ENCODE measurements at regions not wholly inside any gene's neighbourhood (a gene's known extent, or its start where the extent isn't known, plus 50 kb on each side); places are given as distances from the start of the nearest gene placed in this dataset.
A peak's percentile ranks its signal among the peaks of the same experiment; 100 is the strongest.

DNA sequence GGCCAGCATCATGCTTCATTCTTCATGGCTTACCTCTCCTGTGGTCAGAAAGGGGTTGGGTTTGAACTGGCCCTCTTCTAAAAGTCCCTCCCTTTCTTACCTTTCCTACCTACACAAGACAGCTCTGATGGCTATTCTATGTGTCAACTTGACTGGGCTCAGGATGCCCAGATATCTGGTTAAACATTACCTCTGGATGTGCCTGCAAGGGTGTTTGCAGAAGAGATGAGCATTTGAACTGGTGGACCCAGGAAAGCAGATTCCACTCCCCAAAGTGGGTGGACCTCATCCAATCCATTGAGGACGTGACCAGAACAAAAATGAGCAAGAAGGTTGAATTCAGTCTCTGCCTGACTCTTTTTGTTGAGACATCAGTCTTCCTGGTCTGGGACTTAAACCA, 79.0 kb upstream of the TCF7L2 start:
- DNase-seq (ENCODE audit: low spot score): no peak

DNA sequence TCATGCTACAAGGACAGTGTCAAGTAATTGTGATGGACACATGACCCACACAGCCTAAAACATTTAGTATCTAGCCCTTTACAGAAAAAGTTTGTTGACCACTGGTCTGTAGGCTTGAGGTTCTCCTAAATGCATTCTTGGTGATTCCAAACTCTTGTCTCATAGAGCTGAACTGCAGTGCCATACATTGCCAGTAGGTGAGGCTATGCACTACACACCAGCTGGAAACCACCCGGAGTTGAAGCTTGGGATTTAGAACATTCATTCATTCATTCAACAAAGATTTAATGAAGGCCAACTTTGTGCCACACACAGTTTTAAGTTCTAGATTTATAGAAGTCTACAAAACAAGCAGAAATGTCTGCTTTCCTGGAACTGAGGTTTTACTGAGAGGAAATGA, 77.3 kb upstream of the TCF7L2 start:
- DNase-seq (ENCODE audit: low spot score): no peak

DNA sequence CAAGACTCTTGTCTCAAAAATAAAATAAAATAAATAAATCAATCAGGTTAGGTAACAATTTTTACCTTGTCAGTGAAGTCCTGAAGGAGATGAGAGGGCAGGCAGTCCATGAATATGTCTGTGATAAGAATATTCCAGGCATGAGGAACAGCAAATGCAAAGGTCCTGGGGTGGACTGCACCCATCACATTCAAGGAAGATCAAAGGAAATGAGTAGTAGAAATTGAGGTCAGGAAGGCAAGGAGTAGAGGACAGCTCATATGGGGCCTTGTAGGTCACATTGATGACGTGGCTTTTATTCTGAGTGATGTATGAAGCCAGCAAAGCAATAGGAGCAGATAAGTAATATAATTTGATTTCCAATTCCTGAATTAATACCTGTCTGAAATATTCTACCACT, 76.5 kb upstream of the TCF7L2 start:
- DNase-seq (ENCODE audit: low spot score): no peak

DNA sequence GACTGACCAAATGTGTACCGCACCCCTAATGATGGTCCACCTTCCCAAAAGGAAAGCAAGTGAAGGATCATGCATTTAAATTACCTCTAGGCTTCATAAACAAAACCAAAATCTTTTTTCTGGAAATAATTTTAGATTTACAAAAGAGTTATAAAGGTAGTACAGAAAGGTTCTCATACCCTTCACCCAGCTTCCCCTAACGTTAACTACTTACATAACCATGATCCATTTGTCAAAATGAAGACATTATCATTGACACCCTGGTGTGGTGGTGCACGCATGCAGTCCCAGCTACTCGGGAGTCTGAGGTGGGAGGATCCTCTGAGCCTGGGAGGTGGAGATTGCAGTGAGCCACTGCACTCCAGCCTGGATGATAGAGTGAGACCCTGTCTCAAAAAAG, 75.1 kb upstream of the TCF7L2 start:
- no peak for DNase-seq (ENCODE audit: low spot score)

DNA sequence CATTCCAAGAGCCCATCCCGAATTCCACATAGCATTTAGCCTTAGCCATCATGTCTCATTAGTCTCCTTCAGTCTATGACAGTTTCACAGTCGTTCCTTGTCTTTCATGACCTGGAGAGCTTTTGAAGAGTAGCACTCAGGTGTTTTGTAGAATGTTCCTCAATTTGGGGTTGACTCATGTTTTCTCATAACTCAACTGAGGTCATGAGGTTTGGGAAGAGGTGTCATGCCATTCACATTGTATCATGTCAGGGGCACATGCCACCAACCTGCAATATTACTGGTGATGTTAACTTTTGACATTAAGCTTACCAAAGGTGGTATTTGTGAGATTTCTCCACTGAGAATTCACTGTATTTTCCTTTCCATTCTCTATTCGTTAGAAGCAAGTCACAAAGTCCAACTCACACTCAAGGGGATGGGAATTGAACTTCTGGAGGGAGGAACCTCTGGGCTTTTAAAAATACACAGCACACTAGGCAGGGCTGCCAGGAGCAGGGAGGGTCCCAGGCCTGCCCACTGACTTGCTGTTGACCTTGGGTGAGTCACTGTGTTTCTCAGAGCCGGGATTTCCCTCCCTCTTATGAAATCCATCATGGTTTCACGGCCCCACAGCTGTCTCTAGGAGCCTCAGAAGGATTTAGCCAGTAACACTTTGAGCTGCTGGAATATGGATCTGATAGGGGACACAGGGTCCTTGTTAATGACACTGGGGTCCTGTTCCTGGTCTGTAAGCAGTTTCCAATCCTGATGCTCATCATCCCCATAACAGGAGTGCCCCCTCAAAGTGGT, 74.4 kb upstream of the TCF7L2 start:
- peak; percentile 66 for DNase-seq (ENCODE audit: low spot score)

DNA sequence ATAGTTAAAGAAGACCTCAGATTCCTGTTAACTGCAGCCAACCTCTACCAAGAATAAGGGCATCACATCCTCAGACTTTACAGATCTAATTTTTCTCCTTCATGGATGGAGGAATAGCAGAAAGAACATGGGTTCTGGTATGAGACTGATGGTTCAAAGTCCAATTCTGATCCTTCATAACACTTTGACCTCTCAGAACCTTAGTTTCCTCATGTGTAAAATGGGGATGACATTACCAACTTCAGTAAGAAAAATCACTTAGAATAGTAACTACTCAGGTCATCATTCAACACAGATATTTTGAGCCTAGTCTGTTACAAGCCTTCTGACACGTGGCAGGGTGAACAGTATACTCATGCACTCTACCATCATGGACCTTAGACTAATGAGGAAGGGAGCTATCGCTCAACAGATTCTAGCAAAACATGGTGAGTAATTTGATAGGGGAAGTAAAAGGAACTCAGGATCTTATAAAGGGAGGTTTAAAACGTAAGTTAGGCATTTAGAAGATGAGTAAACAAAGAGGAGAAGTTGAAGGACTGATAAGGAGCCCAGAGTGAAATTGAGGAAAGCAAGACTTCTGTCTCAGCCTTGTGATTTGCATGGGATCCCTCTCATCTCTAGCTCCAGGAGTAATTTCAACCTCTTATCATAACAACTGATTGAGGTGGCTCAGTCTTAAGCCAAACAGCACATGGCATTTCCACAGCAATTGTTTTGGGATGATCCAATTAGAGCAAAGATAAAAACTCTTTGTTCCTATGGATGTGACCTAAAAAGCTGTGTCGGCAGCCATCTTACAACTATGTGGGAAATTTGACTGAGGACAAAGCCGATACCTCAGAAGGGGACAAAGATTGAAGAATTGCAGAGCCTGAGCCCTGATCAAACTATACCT, 69.2 kb upstream of the TCF7L2 start:
- DNase-seq (ENCODE audit: low spot score): no peak

DNA sequence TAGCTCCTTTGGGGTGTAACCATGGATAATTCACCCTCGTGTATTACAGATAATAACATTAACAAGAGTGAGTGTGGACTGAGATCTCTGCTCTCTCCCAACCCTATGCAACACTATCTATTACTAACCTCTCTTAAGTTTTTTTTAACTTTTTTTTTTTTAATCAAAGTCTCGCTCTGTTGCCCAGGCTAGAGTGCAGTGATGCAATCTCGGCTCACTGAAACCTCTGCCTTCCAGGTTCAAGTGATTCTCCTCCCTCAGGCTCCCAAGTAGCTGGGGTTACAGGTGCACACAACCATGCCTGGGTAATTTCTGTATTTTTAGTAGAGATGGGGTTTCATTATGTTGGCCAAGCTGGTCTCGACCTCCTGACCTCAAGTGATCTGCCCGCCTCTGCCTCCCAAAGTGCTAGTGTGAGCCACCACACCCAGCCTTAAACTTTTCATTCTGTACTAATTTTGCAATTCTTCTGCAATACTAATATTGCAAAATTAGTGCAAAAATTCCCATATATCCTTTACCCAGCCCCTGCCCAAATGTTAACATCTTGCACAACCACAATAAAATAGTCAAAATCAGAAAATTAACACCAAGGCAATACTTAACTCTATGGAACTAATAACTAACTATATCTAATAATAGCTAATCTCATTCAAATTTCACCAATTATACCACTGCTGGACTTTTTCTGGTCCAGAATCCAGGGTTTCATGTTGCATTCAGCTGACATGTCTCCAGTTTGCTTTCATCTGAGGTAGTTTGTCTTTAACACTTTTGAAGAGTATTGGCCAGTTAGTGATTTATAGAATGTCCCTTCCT, 66.5 kb upstream of the TCF7L2 start:
- DNase-seq (ENCODE audit: low spot score): no peak

DNA sequence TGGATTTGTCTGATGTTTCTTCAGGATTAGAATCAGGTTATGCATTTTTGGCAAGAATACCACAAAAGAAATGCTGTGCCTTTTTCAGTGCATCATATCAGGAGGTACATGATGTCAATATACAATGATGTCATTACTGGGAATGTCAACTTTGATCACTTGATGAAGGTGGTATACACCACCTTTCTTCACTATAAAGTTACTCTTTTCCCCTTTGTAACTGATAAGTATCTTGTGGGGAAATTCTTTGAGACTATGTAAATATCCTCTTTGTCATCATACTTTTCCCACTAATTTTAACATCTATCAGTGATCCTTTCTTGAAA, 65.9 kb upstream of the TCF7L2 start:
- DNase-seq (ENCODE audit: low spot score): no peak

DNA sequence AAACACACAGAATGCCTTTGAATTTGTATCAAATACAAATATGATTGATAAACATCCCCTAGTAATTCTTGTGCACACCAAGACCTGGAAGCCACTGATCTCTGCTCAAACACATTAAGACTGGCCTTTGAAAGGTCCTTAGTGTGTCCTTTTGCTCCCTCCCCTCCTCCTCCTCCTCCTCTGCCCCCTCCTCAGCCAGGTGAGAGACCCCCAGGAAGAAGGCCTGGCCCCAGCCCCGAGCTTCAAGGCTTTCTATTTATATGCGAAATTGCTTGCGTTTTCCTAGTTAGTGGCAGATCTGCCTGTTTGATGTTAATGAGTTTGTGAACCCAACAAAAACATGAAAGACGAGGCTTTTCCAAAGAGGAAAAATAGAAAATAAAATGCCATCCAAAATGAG, 63.6 kb upstream of the TCF7L2 start:
- no peak for DNase-seq (ENCODE audit: low spot score)

DNA sequence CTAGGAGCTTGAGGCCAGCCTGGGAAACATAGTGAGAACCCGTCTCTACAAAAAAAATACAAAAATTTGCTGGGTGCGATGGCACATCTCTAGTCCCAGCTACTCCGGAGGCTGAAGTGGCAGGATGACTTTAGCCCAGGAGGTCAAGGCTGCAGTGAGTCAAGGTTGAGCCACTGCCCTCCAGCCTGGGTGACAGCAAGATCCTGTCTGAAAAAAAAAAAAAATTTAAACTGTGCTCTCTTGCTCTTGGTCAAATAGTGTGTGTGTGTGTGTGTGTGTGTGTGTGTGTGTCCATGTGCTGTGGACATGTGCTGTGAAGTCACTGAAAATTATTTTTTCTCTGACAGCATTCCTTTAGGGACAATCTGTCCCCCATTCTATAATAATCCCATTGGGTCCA, 62.1 kb upstream of the TCF7L2 start:
- DNase-seq (ENCODE audit: low spot score): no peak

DNA sequence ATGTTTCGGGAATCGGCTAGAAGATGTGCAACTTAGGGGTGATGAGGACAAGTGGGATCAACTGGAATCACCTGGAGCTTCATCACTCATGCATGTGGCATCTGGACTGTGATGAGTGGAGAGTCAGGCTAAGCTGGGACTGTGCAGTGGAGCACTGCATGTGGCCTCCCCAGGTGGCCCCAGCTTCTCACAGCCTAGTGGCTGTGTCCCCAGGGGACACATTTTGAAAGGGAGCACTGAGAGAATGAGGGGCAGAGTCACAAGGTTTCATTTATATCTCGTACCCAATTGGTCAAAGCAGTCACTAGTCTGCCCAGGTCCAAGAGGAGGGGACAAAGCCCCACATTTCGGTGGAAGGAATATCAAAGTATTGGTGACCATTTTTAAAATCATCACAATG, 54.8 kb upstream of the TCF7L2 start:
- no peak for DNase-seq (ENCODE audit: low spot score)

DNA sequence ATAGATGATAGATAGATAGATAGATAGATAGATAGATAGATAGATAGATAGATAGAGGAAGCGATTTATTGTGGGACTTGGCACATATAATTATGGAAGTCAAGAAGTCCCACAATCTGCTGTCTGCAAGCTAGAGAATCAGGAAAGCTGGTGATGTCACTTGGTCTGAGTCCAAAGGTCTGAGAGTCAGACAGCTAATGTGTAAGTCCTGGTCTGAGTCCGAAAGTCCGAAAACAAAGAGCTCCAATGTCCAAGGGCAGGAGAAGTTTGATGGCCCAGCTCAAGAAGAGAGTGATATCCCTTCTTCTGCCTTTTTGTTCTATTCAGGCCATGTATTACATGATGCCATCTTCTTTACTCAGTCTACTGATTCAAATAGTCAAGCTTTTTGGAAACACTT, 53.8 kb upstream of the TCF7L2 start:
- DNase-seq (ENCODE audit: low spot score): no peak

DNA sequence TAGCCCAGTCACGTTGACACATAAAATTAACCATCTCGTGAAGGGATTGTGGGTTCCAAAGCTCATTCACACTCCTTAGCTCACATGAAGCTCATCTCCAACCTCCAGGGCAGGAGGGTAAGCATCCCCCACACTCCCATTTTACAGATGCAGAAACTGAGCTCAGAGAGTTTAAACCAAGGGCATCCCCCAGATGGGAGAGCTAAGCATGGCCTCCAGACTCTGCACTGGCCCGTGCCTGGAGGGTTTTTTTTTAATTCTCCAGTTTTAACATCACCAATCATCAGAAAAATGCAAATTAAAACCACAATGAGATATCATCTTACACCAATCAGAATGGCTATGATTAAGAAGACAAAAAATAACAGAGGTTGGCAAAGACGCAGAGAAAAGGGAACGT, 53.3 kb upstream of the TCF7L2 start:
- no peak for DNase-seq (ENCODE audit: low spot score)

DNA sequence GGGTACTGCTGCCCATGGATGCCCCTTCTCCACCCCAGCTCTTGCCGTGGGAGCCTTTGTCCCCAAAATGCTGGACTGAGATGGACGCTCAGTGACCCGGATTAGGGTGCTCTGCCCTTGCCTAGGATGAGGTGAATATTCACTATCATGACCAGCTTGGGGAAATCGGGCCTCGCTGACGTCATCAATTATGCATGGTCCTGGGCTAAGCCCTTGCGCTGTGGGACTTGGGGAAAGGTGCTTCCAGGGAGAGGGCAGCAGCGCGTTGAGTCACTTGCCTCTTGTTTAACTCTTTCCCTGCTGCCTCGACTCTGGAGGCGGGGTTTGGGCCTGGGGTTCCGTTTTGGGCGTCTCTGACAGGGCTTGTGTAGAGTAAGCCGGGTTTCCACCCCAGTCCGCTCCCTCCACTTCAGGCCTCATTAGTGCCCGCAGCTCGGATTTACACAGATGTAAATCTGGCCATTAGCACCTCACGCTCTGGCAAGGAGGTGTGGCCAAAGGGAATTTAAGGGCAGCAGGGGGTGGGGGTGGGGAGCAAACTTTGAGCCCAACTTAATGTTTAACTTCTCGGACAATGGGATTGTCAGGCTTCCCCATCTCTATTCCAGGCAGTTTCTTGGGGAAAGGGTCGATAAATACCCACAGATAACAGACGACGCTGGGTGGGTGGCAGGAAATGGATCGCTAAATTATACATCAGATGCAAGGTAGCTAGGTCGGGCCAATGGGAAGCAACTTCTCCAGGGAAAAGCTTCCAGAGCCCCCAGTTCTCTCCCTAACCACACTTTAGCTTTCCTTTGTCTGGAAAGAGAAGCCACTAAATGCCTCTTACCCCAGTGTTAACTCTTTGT, 51.3 kb upstream of the TCF7L2 start:
- DNase-seq (ENCODE audit: low spot score): no peak

DNA sequence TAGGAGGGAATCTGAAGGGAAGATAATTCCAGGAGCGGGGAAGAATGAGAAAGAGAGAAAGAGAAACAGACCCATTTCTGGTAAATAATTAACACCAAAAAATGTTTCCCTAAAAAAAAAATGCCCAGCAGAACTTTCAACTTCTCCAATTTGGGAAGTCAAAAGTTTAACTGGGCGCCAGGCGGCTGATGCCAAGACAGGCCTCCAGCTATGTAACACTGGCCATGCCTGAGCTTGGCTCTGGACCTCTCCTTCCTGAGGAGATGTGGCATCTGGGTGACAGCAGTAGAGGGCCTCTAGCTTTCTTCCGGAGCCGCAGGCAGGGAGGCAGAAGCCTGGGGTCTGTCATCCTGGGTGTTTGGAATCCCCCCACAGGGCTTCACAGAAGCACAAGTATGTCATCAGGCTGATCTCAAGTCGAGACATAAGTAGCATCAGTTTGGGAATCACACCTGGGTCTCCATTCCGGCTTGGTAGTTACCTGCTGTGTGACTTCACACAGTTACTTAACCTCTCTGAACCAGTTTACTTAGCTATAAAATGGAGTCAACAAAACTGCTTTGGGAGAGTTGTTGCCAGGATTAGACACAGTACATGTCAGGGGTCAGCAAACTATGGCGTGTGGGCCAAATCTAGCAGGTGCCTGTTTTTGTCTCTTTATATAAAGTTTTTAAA, 50.5 kb upstream of the TCF7L2 start:
- DNase-seq (ENCODE audit: low spot score): no peak
